Lower leg skin (tissue), 4 donors: ENCODE measurements at regions not wholly inside any gene's neighbourhood (a gene's known extent, or its start where the extent isn't known, plus 50 kb on each side); places are given as distances from the start of the nearest gene placed in this dataset.

Source experiments
- DNase-seq, 2 donors: peaks; one replicate each; pipeline ENCODE4 v3.0.0-alpha.2; 2019; ENCODE audit warnings: low spot score in 2 of 2
- H3K4me3 ChIP-seq: fragments of 200-600 bp; sonication (generic); 2 replicates; pipeline ENCODE4 v1.5.1; 2017; ENCODE audit warnings: mild to moderate bottlenecking, low read depth; ENCODE audit not compliant: poor library complexity, severe bottlenecking
- POLR2A ChIP-seq, 2 donors: fragments of 450-650 bp; IDR thresholded peaks; one replicate each; pipeline ENCODE4 v1.6.1; 2016 to 2017; ENCODE audit warnings: antibody characterized with exemption in 2 of 2, mild to moderate bottlenecking in 1 of 2, moderate library complexity in 1 of 2
- WGBS, 2 donors: methylation state at CpG; one replicate each; pipeline ENCODE4 v1.1.5; 2018; 5-methylcytosine and 5-hydroxymethylcytosine counted together
- intact Hi-C: fragments of 100-400 bp; cut with DNase I; formaldehyde crosslinking; loops from one replicate; pipeline ENCODE4 v1.15.0; 2023; ENCODE audit warnings: low total_unique reads
- TF ChIP-seq, protein P1 (sequence below), 3 donors: fragments of 450-650 bp; IDR thresholded peaks; one replicate each; pipeline ENCODE4 v1.5.1; 2016; ENCODE audit warnings: antibody characterized with exemption in 3 of 3, mild to moderate bottlenecking in 3 of 3, moderate library complexity in 2 of 3

DNA sequence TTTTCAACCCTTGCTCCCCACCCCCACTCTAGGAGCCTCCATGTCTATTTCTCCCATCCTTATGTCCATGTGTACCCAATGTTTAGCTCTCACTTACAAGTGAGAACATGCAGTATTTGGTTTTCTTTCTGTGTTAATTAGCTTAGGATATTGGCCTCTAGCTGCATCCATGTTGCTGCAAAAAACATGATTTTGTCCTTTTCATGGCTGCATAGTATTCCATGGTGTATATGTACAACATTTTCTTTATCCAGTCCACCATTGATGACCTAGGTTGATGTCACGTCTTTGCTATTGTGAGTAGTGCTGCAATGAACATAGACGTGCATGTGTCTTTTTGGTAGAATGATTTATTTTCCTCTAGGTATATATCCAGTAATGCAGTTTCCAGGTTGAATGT is 472.8 kb downstream of the ZNF674 start:
- intact Hi-C loops, result no loop called here
- DNase-seq, result no peak
- H3K4me3 ChIP-seq, result no peak overlapping the region
- 73 to 96% methylated on average over 2 of the region's 2 CpGs for WGBS, 2 donors
- TF ChIP-seq, protein P1, sequence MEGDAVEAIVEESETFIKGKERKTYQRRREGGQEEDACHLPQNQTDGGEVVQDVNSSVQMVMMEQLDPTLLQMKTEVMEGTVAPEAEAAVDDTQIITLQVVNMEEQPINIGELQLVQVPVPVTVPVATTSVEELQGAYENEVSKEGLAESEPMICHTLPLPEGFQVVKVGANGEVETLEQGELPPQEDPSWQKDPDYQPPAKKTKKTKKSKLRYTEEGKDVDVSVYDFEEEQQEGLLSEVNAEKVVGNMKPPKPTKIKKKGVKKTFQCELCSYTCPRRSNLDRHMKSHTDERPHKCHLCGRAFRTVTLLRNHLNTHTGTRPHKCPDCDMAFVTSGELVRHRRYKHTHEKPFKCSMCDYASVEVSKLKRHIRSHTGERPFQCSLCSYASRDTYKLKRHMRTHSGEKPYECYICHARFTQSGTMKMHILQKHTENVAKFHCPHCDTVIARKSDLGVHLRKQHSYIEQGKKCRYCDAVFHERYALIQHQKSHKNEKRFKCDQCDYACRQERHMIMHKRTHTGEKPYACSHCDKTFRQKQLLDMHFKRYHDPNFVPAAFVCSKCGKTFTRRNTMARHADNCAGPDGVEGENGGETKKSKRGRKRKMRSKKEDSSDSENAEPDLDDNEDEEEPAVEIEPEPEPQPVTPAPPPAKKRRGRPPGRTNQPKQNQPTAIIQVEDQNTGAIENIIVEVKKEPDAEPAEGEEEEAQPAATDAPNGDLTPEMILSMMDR (IDR thresholded peaks at IDR 0.05), result no peak
- no peak for TF ChIP-seq POLR2A (IDR thresholded peaks at IDR 0.05)

DNA sequence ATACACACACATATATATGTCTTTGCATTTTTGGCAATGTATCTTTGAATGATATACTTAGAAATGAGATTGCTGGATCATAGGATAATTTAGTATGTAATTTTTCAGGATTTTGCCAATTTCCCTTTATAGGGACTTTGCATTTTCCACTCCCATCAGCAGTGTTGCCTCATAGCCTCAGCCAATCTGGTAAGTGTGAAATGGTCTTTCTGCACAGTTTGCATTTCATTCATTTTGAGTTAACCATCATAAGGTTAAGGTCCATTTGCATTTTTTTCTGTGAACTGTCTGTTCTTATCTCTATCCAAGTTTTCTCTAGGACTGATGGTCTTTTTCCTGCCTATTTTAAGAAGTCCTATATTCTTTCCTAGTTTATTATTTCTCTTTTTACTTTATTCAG is 474.8 kb downstream of the ZNF674 start:
- TF ChIP-seq, protein P1 (IDR thresholded peaks at IDR 0.05), result no peak
- no peak for TF ChIP-seq POLR2A (IDR thresholded peaks at IDR 0.05)
- no peak for DNase-seq
- no peak overlapping the region for H3K4me3 ChIP-seq
- intact Hi-C loops, result no loop called here

DNA sequence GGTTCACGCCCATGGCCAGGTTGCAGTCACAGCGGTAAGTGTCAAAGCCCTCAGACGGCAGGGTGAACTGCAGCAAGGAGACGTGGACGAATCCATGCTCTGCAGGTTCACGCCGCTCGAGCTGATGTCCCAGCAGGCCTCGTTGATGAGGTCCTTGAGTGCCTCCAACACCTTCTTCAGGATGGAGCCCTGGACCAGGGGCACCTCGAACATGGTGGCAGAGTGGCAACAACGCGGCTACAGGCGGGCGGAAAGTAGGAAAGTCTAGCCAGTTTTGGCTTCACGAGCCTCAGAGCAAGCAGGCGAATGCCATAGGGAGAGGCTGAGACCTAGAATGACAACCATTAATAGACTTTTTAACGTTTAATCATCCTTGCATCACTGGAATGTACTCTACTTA is 485.9 kb downstream of the ZNF674 start:
- intact Hi-C loops, result no loop called here
- no peak overlapping the region for H3K4me3 ChIP-seq
- no peak for DNase-seq
- no peak for TF ChIP-seq POLR2A (IDR thresholded peaks at IDR 0.05)
- TF ChIP-seq, protein P1 (IDR thresholded peaks at IDR 0.05), result no peak
- 86 to 90% methylated on average over 12 to 17 of the region's 17 CpGs for WGBS, 2 donors

DNA sequence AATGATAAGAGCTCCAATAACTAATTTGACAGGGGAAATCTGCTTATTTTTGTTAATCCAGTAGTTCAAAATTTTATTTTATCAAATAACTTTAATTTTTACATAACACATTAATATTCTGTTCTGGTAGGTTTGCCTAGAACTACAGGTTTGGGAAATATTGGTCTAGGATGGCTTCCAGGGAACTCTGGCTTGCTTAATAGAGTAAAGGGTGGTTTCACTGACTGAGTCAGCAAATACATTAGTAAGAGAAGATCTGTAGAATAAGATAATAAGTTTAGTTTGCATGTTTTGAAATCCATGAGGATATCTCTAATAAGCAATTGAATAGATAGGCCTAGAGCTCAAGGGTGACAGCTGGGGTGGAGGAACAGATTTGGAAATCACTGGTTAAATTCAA is 500.7 kb downstream of the ZNF674 start:
- intact Hi-C loops, result no loop called here
- no peak overlapping the region for H3K4me3 ChIP-seq
- no peak for DNase-seq
- no peak for TF ChIP-seq POLR2A (IDR thresholded peaks at IDR 0.05)
- TF ChIP-seq, protein P1 (IDR thresholded peaks at IDR 0.05), result no peak

DNA sequence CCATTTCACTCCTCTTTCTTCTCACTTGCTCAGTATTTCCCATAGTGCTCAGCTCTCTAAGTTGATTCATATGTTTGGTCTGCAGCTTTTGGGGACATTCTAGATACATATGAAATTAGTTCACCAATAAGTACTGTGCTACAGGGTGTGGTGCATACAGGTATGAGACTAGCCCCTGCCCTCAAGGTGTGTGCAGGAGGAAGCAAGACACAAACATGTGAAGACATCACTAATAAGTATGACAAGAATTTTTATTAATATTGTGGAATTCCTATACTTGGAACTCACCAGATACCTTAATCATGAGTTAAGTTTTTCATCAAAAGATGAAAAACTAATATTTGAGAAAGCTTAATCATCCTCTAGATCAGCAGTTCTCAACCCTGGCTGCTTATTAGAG is 505.2 kb downstream of the ZNF674 start:
- DNase-seq, result no peak
- H3K4me3 ChIP-seq, result no peak overlapping the region
- TF ChIP-seq, protein P1 (IDR thresholded peaks at IDR 0.05), result no peak
- no peak for TF ChIP-seq POLR2A (IDR thresholded peaks at IDR 0.05)
- intact Hi-C loops, result no loop called here

DNA sequence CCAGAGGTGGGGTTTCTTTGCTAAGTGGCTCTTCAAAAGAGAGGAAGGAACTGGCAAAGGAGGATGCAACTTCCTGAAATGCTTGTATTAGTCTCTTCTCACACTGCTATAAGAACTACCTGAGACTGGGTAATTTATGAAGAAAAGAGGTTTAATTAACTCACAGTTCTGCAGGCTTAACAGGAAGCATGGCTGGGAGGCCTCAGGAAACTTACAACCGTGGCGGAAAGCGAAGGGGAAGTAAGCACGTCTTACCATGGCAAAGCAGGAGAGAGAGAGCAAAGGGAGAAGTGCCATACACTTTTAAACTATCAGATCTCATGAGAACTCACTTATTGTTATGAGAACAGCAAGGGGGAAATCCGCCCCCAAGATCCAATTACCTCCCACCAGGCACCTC is 505.7 kb downstream of the ZNF674 start:
- intact Hi-C loops, result no loop called here
- 65 to 84% methylated on average over 5 of the region's 5 CpGs for WGBS, 2 donors
- no peak for TF ChIP-seq POLR2A (IDR thresholded peaks at IDR 0.05)
- TF ChIP-seq, protein P1 (IDR thresholded peaks at IDR 0.05), result no peak
- H3K4me3 ChIP-seq, result no peak overlapping the region
- no peak for DNase-seq
